ENCODE measurements at regions not wholly inside any gene's neighbourhood (a gene's known extent, or its start where the extent isn't known, plus 50 kb on each side); places are given as distances from the start of the nearest gene placed in this dataset.
"Not testable (repeated sequence)": the region's sequence is repeated elsewhere in the genome, so short reads cannot be mapped to it uniquely, and the experiment has no call there.

DNA sequence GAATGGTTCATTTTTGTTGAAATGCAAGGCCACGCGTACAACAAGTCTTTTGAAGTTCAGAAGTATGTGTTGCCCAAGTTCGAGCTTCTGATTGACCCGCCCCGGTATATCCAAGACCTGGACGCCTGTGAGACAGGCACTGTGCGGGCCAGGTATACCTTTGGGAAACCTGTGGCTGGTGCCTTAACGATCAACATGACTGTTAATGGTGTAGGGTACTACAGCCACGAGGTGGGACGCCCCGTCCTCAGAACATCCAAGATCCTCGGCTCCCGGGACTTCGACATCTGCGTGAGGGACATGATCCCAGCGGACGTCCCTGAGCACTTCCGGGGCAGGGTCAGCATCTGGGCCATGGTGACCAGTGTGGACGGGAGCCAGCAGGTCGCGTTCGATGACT, 1246.9 kb upstream of the PHF14 start:
- TF ChIP-seq POLR2A (IDR thresholded peaks at IDR 0.05; ENCODE audit: low read length); GATA1 (IDR thresholded peaks at IDR 0.05; ENCODE audit: low read depth, low read length): not testable (repeated sequence)

All from erythroblast (primary cell).